ENCODE measurements at regions not wholly inside any gene's neighbourhood (a gene's known extent, or its start where the extent isn't known, plus 50 kb on each side); places are given as distances from the start of the nearest gene placed in this dataset.
"Not testable (repeated sequence)": the region's sequence is repeated elsewhere in the genome, so short reads cannot be mapped to it uniquely, and the experiment has no call there.

- intact Hi-C loops (cut with micrococcal nuclease) = no loop called here
Measured at GRCh38 chr11:87466223-87466622, 428.5 kb downstream of the TMEM135 start.

- intact Hi-C loops (cut with micrococcal nuclease) = no loop called here
Measured at GRCh38 chr11:87465716-87466115, 428.0 kb downstream of the TMEM135 start.

GRCh38 chr11:87463486-87464102 lies 425.9 kb downstream of the TMEM135 start:
- intact Hi-C loops (cut with micrococcal nuclease) = no loop called here

- intact Hi-C loops (cut with micrococcal nuclease) = no loop called here
Measured at GRCh38 chr11:87462171-87462570, 424.4 kb downstream of the TMEM135 start.

- intact Hi-C loops (cut with micrococcal nuclease) = no loop called here
Measured at GRCh38 chr11:87460842-87461637, 423.3 kb downstream of the TMEM135 start.

GRCh38 chr11:87460279-87460678 lies 422.5 kb downstream of the TMEM135 start:
- intact Hi-C loops (cut with micrococcal nuclease) = no loop called here

- intact Hi-C loops (cut with micrococcal nuclease) = no loop called here
Measured at GRCh38 chr11:87459351-87459750, 421.6 kb downstream of the TMEM135 start.

GRCh38 chr11:87456499-87456898 lies 418.8 kb downstream of the TMEM135 start:
- intact Hi-C loops (cut with micrococcal nuclease) = no loop called here

- intact Hi-C loops (cut with micrococcal nuclease) = no loop called here
Measured at GRCh38 chr11:87455180-87455579, 417.4 kb downstream of the TMEM135 start.

- intact Hi-C loops (cut with micrococcal nuclease) = no loop called here
Measured at GRCh38 chr11:87454241-87454640, 416.5 kb downstream of the TMEM135 start.

- intact Hi-C loops (cut with micrococcal nuclease) = no loop called here
Measured at GRCh38 chr11:87453531-87454089, 415.9 kb downstream of the TMEM135 start.

- intact Hi-C loops (cut with micrococcal nuclease) = not testable (repeated sequence)
Measured at GRCh38 chr11:87452025-87452424, 414.3 kb downstream of the TMEM135 start.

GRCh38 chr11:87451395-87451794 lies 413.7 kb downstream of the TMEM135 start:
- intact Hi-C loops (cut with micrococcal nuclease) = no loop called here

- intact Hi-C loops (cut with micrococcal nuclease) = no loop called here
Measured at GRCh38 chr11:87447606-87448005, 409.9 kb downstream of the TMEM135 start.

- intact Hi-C loops (cut with micrococcal nuclease) = no loop called here
Measured at GRCh38 chr11:87444993-87445392, 407.3 kb downstream of the TMEM135 start.

GRCh38 chr11:87443707-87444106 lies 406.0 kb downstream of the TMEM135 start:
- intact Hi-C loops (cut with micrococcal nuclease) = no loop called here

GRCh38 chr11:87440076-87440770 lies 402.5 kb downstream of the TMEM135 start:
- intact Hi-C loops (cut with micrococcal nuclease) = no loop called here

- intact Hi-C loops (cut with micrococcal nuclease) = no loop called here
Measured at GRCh38 chr11:87438416-87438815, 400.7 kb downstream of the TMEM135 start.

GRCh38 chr11:87437844-87438223 lies 400.1 kb downstream of the TMEM135 start:
- intact Hi-C loops (cut with micrococcal nuclease) = no loop called here

- intact Hi-C loops (cut with micrococcal nuclease) = no loop called here
Measured at GRCh38 chr11:87437133-87437843, 399.6 kb downstream of the TMEM135 start.

- intact Hi-C loops (cut with micrococcal nuclease) = no loop called here
Measured at GRCh38 chr11:87432022-87432421, 394.3 kb downstream of the TMEM135 start.
